ENCODE measurements at regions not wholly inside any gene's neighbourhood (a gene's known extent, or its start where the extent isn't known, plus 50 kb on each side); places are given as distances from the start of the nearest gene placed in this dataset.

DNA sequence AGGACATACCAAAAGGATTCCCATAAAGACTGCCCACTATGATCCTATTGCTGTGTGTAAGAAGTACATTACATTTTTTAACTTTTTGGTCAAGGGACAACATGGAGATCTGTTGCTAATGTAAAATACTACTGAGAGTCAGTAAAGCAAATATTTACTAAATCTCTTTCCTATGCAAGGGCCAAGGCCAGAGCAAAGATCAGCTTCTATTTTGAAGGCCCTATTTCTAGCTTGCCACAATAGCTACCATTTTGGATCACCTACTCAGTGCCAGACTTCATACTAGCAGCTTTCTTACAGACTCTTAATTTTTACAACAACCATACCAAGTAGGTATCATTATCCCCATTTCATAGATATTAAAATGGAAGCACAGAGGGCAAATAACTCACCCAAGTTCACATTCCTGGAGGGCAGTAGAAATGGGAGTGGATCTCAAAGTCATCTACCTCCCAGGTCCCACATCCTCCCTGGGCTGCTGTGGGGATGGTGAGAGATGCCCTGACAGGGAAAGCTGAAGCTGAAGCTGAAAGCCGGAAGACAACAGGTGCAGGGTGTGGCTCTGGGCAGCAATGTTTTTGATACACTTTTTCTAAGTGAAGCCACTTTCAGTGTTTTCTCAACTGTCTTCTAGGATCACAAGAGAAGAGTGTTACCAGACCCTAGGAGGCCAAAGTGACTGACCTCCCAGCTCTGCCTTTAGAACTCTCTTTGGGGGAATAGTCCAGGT, 321.2 kb downstream of the UBE3D start:
- Mint-ChIP-seq H3K27ac (ENCODE audit: unreplicated experiment) (no peak overlapping the region), H3K4me3 (ENCODE audit: unreplicated experiment) (no peak overlapping the region), H3K27me3 (ENCODE audit: unreplicated experiment) (no peaks in the 10 kb centered on the region), H3K4me1 (ENCODE audit: low read depth, unreplicated experiment) (no peaks in the 10 kb centered on the region), H3K9me3 (ENCODE audit: unreplicated experiment) (no peaks in the 10 kb centered on the region), H3K36me3 (ENCODE audit: unreplicated experiment) (no peaks in the 10 kb centered on the region)
- no peak for DNase-seq
- TF ChIP-seq, protein P1, sequence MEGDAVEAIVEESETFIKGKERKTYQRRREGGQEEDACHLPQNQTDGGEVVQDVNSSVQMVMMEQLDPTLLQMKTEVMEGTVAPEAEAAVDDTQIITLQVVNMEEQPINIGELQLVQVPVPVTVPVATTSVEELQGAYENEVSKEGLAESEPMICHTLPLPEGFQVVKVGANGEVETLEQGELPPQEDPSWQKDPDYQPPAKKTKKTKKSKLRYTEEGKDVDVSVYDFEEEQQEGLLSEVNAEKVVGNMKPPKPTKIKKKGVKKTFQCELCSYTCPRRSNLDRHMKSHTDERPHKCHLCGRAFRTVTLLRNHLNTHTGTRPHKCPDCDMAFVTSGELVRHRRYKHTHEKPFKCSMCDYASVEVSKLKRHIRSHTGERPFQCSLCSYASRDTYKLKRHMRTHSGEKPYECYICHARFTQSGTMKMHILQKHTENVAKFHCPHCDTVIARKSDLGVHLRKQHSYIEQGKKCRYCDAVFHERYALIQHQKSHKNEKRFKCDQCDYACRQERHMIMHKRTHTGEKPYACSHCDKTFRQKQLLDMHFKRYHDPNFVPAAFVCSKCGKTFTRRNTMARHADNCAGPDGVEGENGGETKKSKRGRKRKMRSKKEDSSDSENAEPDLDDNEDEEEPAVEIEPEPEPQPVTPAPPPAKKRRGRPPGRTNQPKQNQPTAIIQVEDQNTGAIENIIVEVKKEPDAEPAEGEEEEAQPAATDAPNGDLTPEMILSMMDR (IDR thresholded peaks at IDR 0.05; ENCODE audit: partially characterized antibody, unreplicated experiment): no peak

DNA sequence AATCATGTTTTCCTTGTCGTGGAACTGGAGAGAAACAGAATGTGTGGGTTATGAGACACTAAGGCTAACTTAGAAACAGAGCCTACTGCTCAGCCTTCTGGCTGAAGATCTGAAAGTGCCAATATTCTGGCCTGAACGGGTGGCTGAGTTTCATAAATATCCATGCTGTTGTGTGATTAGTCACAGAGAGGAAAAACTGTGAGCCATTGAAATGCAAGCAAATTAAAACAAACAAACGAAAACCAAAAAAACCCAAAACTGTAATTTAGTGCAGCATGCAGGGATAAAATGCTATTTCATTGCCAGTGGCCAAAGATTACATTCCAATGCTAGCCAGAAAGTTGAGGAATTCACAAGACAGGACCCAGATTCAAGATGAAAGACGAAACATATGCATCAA, 315.1 kb downstream of the UBE3D start:
- DNase-seq: no peak
- no peak overlapping the region for H3K4me3 Mint-ChIP-seq (ENCODE audit: unreplicated experiment)
- H3K4me1 Mint-ChIP-seq (ENCODE audit: low read depth, unreplicated experiment): no peaks in the 10 kb centered on the region
- H3K27me3 Mint-ChIP-seq (ENCODE audit: unreplicated experiment): no peaks in the 10 kb centered on the region
- no peaks in the 10 kb centered on the region for H3K36me3 Mint-ChIP-seq (ENCODE audit: unreplicated experiment)
- H3K27ac Mint-ChIP-seq (ENCODE audit: unreplicated experiment): no peak overlapping the region
- TF ChIP-seq, protein P1 (IDR thresholded peaks at IDR 0.05; ENCODE audit: partially characterized antibody, unreplicated experiment): no peak
- H3K9me3 Mint-ChIP-seq (ENCODE audit: unreplicated experiment): no peaks in the 10 kb centered on the region

DNA sequence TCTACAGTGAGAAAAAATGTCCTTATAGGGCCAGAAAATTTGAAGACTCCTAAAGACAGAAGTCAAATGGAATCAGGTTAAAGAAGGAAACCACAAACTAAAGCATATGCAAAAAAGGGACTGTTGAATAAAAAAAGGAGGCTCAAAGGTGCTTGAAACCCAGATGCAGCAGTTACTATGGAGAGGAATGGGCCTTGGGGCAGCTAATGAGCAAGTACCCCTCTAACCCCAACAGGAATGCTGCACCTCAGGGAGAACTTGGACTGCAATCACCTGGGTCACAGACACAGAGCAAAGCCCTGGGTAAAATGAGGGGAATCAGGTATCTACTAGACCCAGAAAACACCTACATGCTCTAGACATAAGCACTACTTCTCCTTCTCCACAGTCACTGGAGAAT, 313.9 kb downstream of the UBE3D start:
- no peak overlapping the region for H3K27ac Mint-ChIP-seq (ENCODE audit: unreplicated experiment)
- no peaks in the 10 kb centered on the region for H3K4me1 Mint-ChIP-seq (ENCODE audit: low read depth, unreplicated experiment)
- H3K36me3 Mint-ChIP-seq (ENCODE audit: unreplicated experiment): no peaks in the 10 kb centered on the region
- TF ChIP-seq, protein P1 (IDR thresholded peaks at IDR 0.05; ENCODE audit: partially characterized antibody, unreplicated experiment): no peak
- no peak for DNase-seq
- no peaks in the 10 kb centered on the region for H3K9me3 Mint-ChIP-seq (ENCODE audit: unreplicated experiment)
- no peak overlapping the region for H3K4me3 Mint-ChIP-seq (ENCODE audit: unreplicated experiment)
- no peaks in the 10 kb centered on the region for H3K27me3 Mint-ChIP-seq (ENCODE audit: unreplicated experiment)

DNA sequence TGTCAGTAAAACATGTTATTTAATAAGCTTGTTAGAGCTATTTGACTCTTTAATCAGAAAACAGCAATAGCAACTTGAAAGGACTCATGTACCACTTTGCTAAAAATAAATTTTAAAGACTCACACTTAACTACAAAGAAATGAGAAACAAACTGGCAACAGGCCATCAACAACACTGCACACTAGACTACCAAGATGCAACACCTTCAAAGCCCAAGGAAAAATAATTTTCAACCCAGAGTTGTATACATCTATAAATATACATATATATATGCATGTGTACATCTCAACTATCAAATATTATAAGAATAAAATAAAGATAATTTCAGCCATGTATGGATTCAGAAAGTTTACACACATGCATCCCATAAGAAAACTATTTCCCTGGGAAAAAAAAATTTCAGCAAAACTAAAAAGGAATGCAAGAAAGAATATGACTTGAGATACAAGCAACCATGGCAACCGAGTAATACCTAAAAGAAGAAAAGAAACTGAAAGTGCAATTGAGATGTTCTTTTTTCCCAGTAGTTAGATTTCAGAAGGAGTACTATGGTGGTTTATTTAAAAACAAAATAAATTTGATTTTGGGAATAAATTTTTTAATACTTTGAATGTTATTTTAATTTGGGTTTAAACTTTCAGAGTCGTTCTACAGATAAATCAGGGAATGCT, 303.8 kb downstream of the UBE3D start:
- no peak overlapping the region for H3K4me3 Mint-ChIP-seq (ENCODE audit: unreplicated experiment)
- H3K27ac Mint-ChIP-seq (ENCODE audit: unreplicated experiment): no peak overlapping the region
- no peaks in the 10 kb centered on the region for H3K4me1 Mint-ChIP-seq (ENCODE audit: low read depth, unreplicated experiment)
- no peak for DNase-seq
- H3K36me3 Mint-ChIP-seq (ENCODE audit: unreplicated experiment): no peaks in the 10 kb centered on the region
- TF ChIP-seq, protein P1 (IDR thresholded peaks at IDR 0.05; ENCODE audit: partially characterized antibody, unreplicated experiment): no peak
- no peaks in the 10 kb centered on the region for H3K9me3 Mint-ChIP-seq (ENCODE audit: unreplicated experiment)
- no peaks in the 10 kb centered on the region for H3K27me3 Mint-ChIP-seq (ENCODE audit: unreplicated experiment)

DNA sequence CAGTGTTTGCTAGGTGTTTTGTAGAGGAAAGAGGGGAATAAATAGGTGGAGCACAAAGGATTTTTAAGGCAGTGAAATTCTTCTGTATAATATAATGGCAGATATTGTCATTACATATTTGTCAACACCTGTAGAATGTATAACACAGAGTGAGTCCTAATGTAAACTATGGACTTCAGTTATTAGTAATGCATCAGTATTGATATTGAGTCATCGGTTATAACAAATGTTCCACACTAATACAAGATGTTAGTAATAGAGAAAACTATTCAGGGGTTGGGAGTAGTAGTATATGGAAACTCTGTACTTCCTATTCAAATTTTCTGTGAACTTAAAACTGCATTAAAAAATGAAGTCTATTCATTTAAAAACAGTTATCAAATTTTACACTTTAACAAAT, 299.2 kb downstream of the UBE3D start:
- DNase-seq: no peak
- TF ChIP-seq, protein P1 (IDR thresholded peaks at IDR 0.05; ENCODE audit: partially characterized antibody, unreplicated experiment): no peak
- Mint-ChIP-seq H3K27me3 (ENCODE audit: unreplicated experiment) (no peaks in the 10 kb centered on the region), H3K4me1 (ENCODE audit: low read depth, unreplicated experiment) (no peaks in the 10 kb centered on the region), H3K9me3 (ENCODE audit: unreplicated experiment) (no peaks in the 10 kb centered on the region), H3K27ac (ENCODE audit: unreplicated experiment) (no peak overlapping the region), H3K36me3 (ENCODE audit: unreplicated experiment) (no peaks in the 10 kb centered on the region), H3K4me3 (ENCODE audit: unreplicated experiment) (no peak overlapping the region)
